HFFc6 (cell line): ENCODE measurements at regions not wholly inside any gene's neighbourhood (a gene's known extent, or its start where the extent isn't known, plus 50 kb on each side); places are given as distances from the start of the nearest gene placed in this dataset.
"Not testable (repeated sequence)": the region's sequence is repeated elsewhere in the genome, so short reads cannot be mapped to it uniquely, and the experiment has no call there.

Experiments used
- DNase-seq: peaks from one replicate; pipeline ENCODE4 v3.0.0-alpha.2; 2018
- H3K27ac Mint-ChIP-seq: 2 replicates; pipeline ENCODE4 v1.8.0; 2020; ENCODE audit warnings: mild to moderate bottlenecking, mixed read lengths
- H3K27me3 Mint-ChIP-seq: 2 replicates; pipeline ENCODE4 v1.8.0; 2021; ENCODE audit warnings: mild to moderate bottlenecking, moderate library complexity, mixed read lengths; ENCODE audit not compliant: insufficient read depth
- H3K36me3 Mint-ChIP-seq: 2 replicates; pipeline ENCODE4 v1.8.0; 2021; ENCODE audit warnings: low read depth, mixed read lengths
- H3K4me1 Mint-ChIP-seq: 2 replicates; pipeline ENCODE4 v1.8.0; 2020; ENCODE audit warnings: low read depth, mixed read lengths
- H3K4me3 Mint-ChIP-seq: 2 replicates; pipeline ENCODE4 v1.8.0; 2020; ENCODE audit warnings: mild to moderate bottlenecking, moderate library complexity, mixed read lengths
- H3K9me3 Mint-ChIP-seq: 2 replicates; pipeline ENCODE4 v1.8.0; 2020; ENCODE audit warnings: mild to moderate bottlenecking, mixed read lengths
- CTCF ChIP-seq: fragments of 200-600 bp; sonication (generic); IDR thresholded peaks from 2 replicates; pipeline ENCODE4 v1.5.0; 2021; ENCODE audit warnings: antibody characterized with exemption, mild to moderate bottlenecking

DNA sequence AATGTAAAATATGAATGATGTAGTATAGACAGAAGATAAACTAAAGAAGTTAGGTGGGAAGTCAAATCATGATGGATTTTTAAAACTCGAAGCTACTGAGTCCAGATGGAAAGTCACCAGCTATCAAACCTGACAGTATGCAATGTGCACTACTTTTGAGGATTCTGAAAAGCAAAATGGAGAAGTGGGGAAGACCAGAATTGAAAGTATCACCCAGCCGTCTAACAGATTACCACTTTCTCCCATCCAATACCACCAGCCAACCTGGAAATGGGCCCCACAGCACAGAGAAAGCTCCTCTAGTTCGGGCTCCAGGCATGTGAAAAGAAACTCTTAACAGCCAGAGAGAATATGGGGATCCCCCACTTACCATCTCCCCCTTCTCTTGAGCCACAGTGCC is 67.9 kb upstream of the SRRM3 start:
- no peaks in the 10 kb centered on the region for H3K9me3 Mint-ChIP-seq

DNA sequence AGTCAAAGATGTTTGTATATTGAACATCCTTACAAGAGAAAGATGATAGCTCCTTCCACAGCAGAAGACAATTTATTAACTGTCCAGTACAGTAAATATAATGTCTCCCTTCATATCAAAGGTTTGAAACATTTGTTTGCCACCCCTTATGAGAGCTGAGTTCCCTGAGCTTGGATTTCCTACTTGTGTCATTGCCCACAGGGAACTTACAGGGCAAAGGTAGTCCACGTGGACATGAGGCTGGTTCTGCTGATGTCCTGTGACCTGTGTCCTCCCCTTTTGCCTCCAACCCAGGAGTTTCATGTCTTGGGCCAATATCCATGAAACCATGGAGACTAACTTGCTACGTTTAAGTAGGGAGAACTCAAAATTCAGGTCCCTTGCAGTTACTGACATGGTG is 66.4 kb upstream of the SRRM3 start:
- H3K36me3 Mint-ChIP-seq, H3K4me1 Mint-ChIP-seq, H3K4me3 Mint-ChIP-seq, H3K27ac Mint-ChIP-seq, DNase-seq, H3K9me3 Mint-ChIP-seq: not testable (repeated sequence)
- H3K27me3 Mint-ChIP-seq = peaks cover 42% of the 10 kb centered on the region

More for the DNA sequence above, 67.9 kb upstream of the SRRM3 start:
- Mint-ChIP-seq H3K36me3 (no peaks in the 10 kb centered on the region), H3K27ac (no peak overlapping the region), H3K27me3 (peaks cover 43% of the 10 kb centered on the region), H3K4me1 (no peaks in the 10 kb centered on the region), H3K4me3 (no peak overlapping the region)
- no peak for TF ChIP-seq CTCF
- no peak for DNase-seq

- not testable (repeated sequence) for DNase-seq, H3K4me3 Mint-ChIP-seq, H3K36me3 Mint-ChIP-seq, H3K27ac Mint-ChIP-seq, H3K4me1 Mint-ChIP-seq, H3K9me3 Mint-ChIP-seq
- peaks cover 59% of the 10 kb centered on the region for H3K27me3 Mint-ChIP-seq
These were observed 63.0 kb upstream of the SRRM3 start for GRCh38 chr7:76138577-76139313.

DNA sequence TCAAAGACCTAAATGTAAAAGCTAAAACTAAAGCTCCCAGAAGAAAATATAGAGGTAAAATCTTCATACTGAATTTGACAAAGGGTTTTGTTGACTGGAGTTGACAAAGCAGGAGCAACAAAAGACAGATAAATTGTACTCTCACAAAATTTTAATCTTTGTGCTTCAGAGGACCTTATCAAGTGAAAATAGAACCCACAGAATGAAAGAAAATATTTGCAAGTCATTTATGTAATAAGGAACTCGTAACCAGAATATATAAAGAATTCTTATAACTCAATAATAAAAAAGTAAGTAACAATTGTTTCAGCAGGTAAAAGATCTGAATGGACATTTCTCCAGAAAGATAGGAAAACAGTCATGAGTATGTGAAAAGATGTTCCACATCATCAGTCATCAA is 62.0 kb upstream of the SRRM3 start:
- H3K27me3 Mint-ChIP-seq = peaks cover 52% of the 10 kb centered on the region

DNA sequence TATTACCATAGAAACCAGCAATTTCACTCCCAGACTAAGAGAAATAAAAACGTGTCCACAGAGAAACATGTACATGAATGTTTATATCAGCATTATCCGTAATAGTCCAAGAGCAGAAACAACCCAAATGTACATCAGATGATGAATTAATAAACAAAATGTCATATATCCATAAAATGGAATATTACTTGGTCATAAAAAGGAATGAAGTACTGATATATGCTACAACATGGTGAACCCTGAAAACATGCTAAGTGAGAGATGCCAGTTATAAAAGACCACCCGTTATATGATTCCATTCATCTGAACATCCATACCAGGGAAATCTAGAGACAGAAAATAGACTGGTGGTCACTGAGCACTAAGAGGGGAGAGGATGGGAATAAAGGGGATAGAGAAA is 61.4 kb upstream of the SRRM3 start:
- not testable (repeated sequence) for H3K27ac Mint-ChIP-seq, H3K4me3 Mint-ChIP-seq, H3K4me1 Mint-ChIP-seq, H3K36me3 Mint-ChIP-seq, H3K9me3 Mint-ChIP-seq, DNase-seq
- peaks cover 46% of the 10 kb centered on the region for H3K27me3 Mint-ChIP-seq

More for the DNA sequence above, 62.0 kb upstream of the SRRM3 start:
- no peaks in the 10 kb centered on the region for H3K4me1 Mint-ChIP-seq
- no peaks in the 10 kb centered on the region for H3K36me3 Mint-ChIP-seq
- no peak overlapping the region for H3K27ac Mint-ChIP-seq
- no peak for DNase-seq
- TF ChIP-seq CTCF = no peak
- no peaks in the 10 kb centered on the region for H3K9me3 Mint-ChIP-seq
- no peak overlapping the region for H3K4me3 Mint-ChIP-seq

DNA sequence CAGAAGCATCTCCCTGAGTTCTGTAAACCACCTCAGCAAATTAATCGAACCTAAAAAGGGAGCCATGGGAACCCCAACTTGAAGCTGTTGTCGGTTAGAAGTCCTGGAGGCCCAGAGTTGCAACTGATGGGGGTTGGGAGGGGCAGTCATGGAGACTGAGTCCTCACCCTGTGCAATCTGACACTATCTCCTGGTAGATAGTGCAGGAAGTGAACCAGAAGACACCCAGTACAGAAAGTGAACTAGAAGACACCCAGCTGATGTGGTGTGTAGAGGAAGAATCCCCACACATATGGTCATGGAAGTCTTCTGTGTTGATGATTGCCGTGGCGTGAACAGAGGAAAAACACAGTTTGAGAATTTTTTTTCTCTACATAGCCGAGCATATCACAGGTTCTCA is 58.8 kb upstream of the SRRM3 start:
- Mint-ChIP-seq H3K27ac (no peak overlapping the region), H3K36me3 (no peaks in the 10 kb centered on the region), H3K4me3 (no peak overlapping the region), H3K4me1 (no peaks in the 10 kb centered on the region), H3K9me3 (no peaks in the 10 kb centered on the region), H3K27me3 (peaks cover 44% of the 10 kb centered on the region)
- no peak for DNase-seq
- no peak for TF ChIP-seq CTCF

- not testable (repeated sequence) for DNase-seq, H3K4me1 Mint-ChIP-seq, H3K36me3 Mint-ChIP-seq, H3K4me3 Mint-ChIP-seq, H3K9me3 Mint-ChIP-seq, H3K27ac Mint-ChIP-seq
- peaks cover 52% of the 10 kb centered on the region for H3K27me3 Mint-ChIP-seq
These were observed 56.9 kb upstream of the SRRM3 start for GRCh38 chr7:76144664-76145270.
